HPDE6-E6E7 (cell line): ENCODE measurements at regions not wholly inside any gene's neighbourhood (a gene's known extent, or its start where the extent isn't known, plus 50 kb on each side); places are given as distances from the start of the nearest gene placed in this dataset.

ENCODE experiments used
- DNase-seq: peaks from one replicate; pipeline ENCODE4 v3.0.0; 2011; ENCODE audit warnings: missing footprints; ENCODE audit errors: extremely low spot score

DNA sequence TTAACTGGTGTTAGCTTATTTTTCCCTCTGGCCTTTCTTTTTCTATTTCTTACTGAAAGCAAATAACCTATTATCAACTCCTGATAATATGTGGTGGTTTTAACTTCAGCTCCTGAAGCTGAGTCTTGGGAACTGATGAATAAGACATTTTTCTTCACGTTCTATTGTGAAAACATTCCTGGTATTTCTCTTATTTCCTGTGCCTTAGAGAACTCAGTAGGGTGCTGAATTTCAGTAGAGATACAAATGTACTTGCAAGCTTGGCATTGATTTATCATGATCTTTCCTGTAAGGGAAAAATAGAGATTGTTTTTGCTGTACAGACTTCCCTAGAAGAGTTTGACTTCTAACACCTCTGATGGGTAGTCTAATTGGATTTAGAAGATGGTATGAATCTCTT is 52.8 kb upstream of the DCC start:
- DNase-seq: no peak

DNA sequence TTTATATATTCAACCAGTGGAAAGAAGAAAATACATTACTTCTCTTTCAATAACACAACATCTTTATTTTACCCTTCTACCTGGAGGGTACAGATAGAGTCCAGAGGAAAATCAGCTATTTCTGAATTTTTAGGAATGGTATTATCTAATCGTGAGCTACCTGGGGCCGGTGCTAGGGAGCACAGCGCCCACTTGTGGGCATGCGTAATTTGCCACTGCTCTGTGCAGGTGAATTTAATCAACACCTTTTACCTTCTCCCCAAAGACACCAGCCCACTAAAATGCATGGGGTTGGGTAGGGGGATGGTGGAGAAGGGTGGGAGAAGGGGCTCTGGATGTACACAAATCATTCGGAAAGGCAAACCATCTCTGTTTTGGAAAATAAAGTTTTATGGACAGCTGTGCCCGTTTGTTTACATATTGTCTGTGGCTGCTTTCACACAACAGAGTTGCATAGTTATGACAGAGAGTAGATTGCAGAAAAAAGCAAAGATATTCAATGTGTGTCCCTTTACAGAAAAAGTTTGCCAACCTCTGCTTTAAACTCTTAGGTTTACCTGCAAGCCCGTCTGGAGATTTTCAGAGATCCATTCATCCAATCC is 51.5 kb upstream of the DCC start:
- peak; percentile 47 for DNase-seq

DNA sequence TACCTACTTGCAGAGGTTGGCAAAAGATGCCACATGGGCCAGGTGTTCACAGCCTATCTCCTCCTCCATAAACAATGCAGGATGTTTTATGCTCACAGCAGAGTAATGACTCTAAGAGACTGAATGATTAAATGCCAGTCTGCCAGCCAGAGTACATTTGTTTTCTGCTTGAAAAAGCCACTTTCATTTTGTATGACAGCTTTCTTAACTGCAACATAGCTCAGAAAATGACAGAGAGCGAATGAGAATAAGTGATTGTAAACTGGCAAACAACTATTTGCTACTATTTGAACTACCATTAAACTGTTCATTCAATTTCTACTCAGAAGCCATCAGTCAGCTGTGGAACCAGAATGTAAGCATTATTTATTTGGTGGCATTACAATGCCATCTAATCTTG is 50.6 kb upstream of the DCC start:
- no peak for DNase-seq
